ENCODE measurements at regions not wholly inside any gene's neighbourhood (a gene's known extent, or its start where the extent isn't known, plus 50 kb on each side); places are given as distances from the start of the nearest gene placed in this dataset.

GRCh38 chr3:130596484-130596883 is 79.5 kb downstream of the COL6A6 start:
- 43 to 45% methylated on average over 2 of the region's 2 CpGs for WGBS, 2 donors
- Histone ChIP-seq H3K4me1 (no peaks in the 10 kb centered on the region), H3K4me3 (no peak overlapping the region), H3K9me3 (no peaks in the 10 kb centered on the region), H3K36me3 (replicated peaks in 1 of 2; ENCODE audit: insufficient read depth in 1 of 2, low read depth in 2 of 2) (no peaks in the 10 kb centered on the region), H3K27me3 (no peaks in the 10 kb centered on the region), H3K27ac (no peak overlapping the region)
- TF ChIP-seq CTCF (IDR thresholded peaks at IDR 0.05), result no peak
- TF ChIP-seq POLR2A (IDR thresholded peaks at IDR 0.05), result no peak
- intact Hi-C loops (cut with DNase I), result no loop called here
- DNase-seq (no peak), ATAC-seq (no peak)

GRCh38 chr3:130601442-130601971 is 84.5 kb downstream of the COL6A6 start:
- intact Hi-C loops (cut with DNase I), result no loop called here
- WGBS, 2 donors, result 77 to 81% methylated on average over 4 of the region's 4 CpGs
- DNase-seq, result no peak
- no peak overlapping the region for H3K4me3 ChIP-seq
- no peaks in the 10 kb centered on the region for H3K4me1 ChIP-seq
- no peak overlapping the region for H3K27ac ChIP-seq
- H3K27me3 ChIP-seq, result no peaks in the 10 kb centered on the region
- no peak for ATAC-seq
- TF ChIP-seq CTCF (IDR thresholded peaks at IDR 0.05) (no peak), POLR2A (IDR thresholded peaks at IDR 0.05) (no peak)
- H3K9me3 ChIP-seq, result no peaks in the 10 kb centered on the region
- no peaks in the 10 kb centered on the region for H3K36me3 ChIP-seq (replicated peaks in 1 of 2; ENCODE audit: insufficient read depth in 1 of 2, low read depth in 2 of 2)

- DNase-seq (no peak), ATAC-seq (no peak)
- WGBS, 2 donors, result 69 to 70% methylated on average over 1 of the region's 1 CpG
- H3K27me3 ChIP-seq, result no peaks in the 10 kb centered on the region
- no peaks in the 10 kb centered on the region for H3K36me3 ChIP-seq (replicated peaks in 1 of 2; ENCODE audit: insufficient read depth in 1 of 2, low read depth in 2 of 2)
- H3K4me3 ChIP-seq, result no peak overlapping the region
- intact Hi-C loops (cut with DNase I), result no loop called here
- TF ChIP-seq CTCF (IDR thresholded peaks at IDR 0.05) (no peak), POLR2A (IDR thresholded peaks at IDR 0.05) (no peak)
- H3K27ac ChIP-seq, result no peak overlapping the region
- H3K9me3 ChIP-seq, result no peaks in the 10 kb centered on the region
- H3K4me1 ChIP-seq, result no peaks in the 10 kb centered on the region
These were observed 87.8 kb downstream of the COL6A6 start for GRCh38 chr3:130604806-130605205.

- TF ChIP-seq CTCF (IDR thresholded peaks at IDR 0.05), result no peak
- no peak for TF ChIP-seq POLR2A (IDR thresholded peaks at IDR 0.05)
- no peaks in the 10 kb centered on the region for H3K4me1 ChIP-seq
- no peaks in the 10 kb centered on the region for H3K9me3 ChIP-seq
- DNase-seq (no peak), ATAC-seq (no peak)
- intact Hi-C loops (cut with DNase I), result no loop called here
- H3K36me3 ChIP-seq (replicated peaks in 1 of 2; ENCODE audit: insufficient read depth in 1 of 2, low read depth in 2 of 2), result no peaks in the 10 kb centered on the region
- no peak overlapping the region for H3K4me3 ChIP-seq
- no peaks in the 10 kb centered on the region for H3K27me3 ChIP-seq
- H3K27ac ChIP-seq, result no peak overlapping the region
These were observed 89.4 kb downstream of the COL6A6 start for GRCh38 chr3:130606336-130606735.

GRCh38 chr3:130607553-130608154 is 90.7 kb downstream of the COL6A6 start:
- Histone ChIP-seq H3K4me1 (no peaks in the 10 kb centered on the region), H3K4me3 (no peak overlapping the region), H3K36me3 (replicated peaks in 1 of 2; ENCODE audit: insufficient read depth in 1 of 2, low read depth in 2 of 2) (no peaks in the 10 kb centered on the region), H3K9me3 (no peaks in the 10 kb centered on the region), H3K27me3 (no peaks in the 10 kb centered on the region), H3K27ac (no peak overlapping the region)
- intact Hi-C loops (cut with DNase I), result no loop called here
- DNase-seq (no peak), ATAC-seq (no peak)
- no peak for TF ChIP-seq CTCF (IDR thresholded peaks at IDR 0.05)
- no peak for TF ChIP-seq POLR2A (IDR thresholded peaks at IDR 0.05)
- WGBS, 2 donors, result 76 to 82% methylated on average over 1 of the region's 1 CpG

Data from body of pancreas (tissue), 4 donors.